Stimulated activated CD4-positive, alpha-beta T cell treated with anti-CD3 and anti-CD28 coated beads, Interleukin-4, amount 100 ng/mL, for 4 hours (primary cell): ENCODE measurements at regions not wholly inside any gene's neighbourhood (a gene's known extent, or its start where the extent isn't known, plus 50 kb on each side); places are given as distances from the start of the nearest gene placed in this dataset.

Experiments used
- DNase-seq, 2 experiments: peaks; one replicate each; pipeline ENCODE4 v3.0.0-alpha.2; 2020

DNA sequence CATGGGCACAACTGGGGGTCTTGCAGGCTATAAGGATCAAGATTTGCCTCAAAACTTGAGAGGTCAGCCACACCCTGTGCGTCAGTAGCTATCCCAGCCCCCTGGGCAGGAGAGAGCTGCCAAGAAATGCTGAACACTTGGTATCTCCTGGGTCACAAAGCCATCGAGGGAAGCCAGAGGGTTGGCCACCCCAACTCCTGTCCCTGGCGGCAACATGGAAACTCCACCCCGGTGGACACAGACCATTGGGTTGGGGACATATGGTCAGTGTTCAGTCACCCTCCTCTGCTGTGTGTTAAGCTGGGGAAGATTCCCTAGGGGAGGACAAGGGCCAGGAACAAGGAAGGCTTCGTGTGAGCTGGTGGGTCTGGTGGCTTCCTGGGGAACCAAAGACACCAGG lies 140.6 kb downstream of the C5orf15 start:
- no peak for DNase-seq

GRCh38 chr5:133827011-133827410 lies 141.4 kb downstream of the C5orf15 start:
- DNase-seq: no peak

GRCh38 chr5:133825631-133826289 lies 142.7 kb downstream of the C5orf15 start:
- DNase-seq: no peak

DNA sequence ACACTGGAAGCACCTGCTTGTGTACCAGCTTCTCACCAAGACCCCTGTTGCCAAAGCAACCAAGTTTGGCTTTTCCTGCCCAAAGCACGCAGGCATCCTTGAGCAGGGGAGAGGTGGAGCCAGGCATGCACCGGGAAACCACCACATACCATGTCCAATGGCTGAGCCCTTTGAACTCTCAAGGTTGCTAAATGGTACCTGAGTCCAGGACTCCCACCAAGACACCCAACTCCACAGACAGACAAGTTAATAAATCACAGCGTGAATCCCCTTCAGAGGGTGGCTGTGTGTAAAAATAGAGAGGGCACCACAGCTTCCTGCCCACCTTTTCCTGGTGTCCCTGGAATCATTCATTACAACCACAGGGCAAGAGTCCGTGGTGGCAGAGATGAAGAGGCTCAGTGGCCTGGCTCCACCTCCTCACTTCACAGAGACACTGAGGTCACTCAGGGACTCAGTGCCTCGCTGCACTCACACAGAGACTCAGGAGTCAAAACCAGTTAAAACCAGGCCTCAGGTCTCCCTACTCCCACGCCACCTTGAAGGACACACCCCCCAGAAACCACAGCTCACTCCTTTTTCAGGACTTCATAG lies 143.7 kb downstream of the C5orf15 start:
- DNase-seq: no peak

DNA sequence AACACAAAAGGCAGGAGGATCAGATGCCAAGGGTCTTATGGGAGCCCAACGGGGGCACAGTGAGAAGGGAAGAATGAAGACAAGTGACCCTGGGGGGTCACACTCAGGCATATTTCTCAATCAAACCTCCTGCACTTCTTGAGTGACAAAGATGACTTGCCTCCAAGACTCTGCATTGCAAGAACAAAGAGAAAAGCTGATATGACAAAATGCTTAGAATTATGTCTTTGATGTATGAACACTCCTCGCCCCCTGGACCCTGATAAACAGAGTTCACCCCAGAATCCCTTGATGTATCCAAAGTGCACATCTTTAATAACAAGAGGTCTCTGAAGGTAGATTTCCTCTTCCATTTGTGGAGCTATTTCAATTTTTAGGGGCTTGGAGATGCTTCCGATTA lies 146.5 kb downstream of the C5orf15 start:
- no peak for DNase-seq

- DNase-seq: no peak
Measured at GRCh38 chr5:133821311-133821741, 147.1 kb downstream of the C5orf15 start.

GRCh38 chr5:133820507-133820906 lies 147.9 kb downstream of the C5orf15 start:
- DNase-seq: no peak

GRCh38 chr5:133819977-133820471 lies 148.4 kb downstream of the C5orf15 start:
- no peak for DNase-seq

DNA sequence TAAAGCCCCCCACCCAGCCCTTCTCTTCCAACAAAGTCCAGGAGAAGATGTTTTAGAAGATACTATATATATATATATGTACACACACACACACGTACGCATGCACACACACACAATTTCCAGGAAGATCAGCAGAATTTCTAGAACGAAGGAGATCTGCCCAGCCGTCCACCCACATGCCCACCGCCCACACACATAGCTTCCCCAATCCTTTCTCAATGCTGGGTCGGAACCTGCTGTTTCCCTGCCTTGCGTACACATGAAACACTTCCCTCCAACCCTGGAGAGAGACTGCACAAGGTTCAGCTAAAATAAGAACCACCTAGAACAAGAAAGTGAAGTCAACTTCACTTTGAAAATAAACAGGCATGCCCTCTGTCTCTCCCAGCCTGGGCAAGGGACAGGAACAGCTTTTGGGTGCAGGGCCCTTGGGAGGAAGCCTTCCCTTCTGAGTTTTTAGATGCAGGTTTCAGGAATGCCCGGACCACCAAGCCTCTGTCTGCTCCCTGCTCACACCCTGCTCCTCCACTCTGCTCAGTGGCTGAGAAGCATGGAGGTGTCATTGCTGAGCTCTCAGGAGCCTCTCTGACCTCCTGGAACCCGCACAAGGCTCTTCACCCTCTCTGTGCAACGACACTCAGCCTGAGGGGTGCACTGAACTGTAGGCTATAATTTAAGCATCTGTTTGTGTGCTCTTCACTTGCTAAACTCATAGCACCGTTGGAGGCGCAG lies 149.4 kb downstream of the C5orf15 start:
- DNase-seq: no peak

GRCh38 chr5:133818031-133818431 lies 150.4 kb downstream of the C5orf15 start:
- DNase-seq: no peak

- DNase-seq: no peak
Measured at GRCh38 chr5:133817456-133817855, 151.0 kb downstream of the C5orf15 start.

- DNase-seq: no peak
Measured at GRCh38 chr5:133816791-133817190, 151.6 kb downstream of the C5orf15 start.

- no peak for DNase-seq
Measured at GRCh38 chr5:133814152-133814551, 154.3 kb downstream of the C5orf15 start.

DNA sequence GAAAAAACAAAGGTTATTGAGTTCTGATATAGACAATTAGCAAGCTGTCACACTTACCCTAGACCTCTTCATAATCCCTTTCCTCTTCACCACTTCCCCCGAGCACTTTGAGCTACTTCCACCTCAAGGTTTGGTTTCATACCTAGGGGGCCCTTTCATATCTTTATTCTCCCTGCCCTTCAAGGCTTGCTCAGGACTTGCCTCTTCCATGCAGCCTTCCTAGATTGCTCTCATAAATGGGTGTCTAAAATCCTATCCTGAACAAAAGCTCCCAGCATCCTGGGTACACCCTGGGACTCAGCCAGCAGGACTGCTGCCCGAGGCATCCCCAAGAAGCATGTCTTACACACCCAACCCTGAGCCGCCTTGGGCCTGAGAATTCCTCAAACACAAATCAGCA lies 157.3 kb downstream of the C5orf15 start:
- no peak for DNase-seq

DNA sequence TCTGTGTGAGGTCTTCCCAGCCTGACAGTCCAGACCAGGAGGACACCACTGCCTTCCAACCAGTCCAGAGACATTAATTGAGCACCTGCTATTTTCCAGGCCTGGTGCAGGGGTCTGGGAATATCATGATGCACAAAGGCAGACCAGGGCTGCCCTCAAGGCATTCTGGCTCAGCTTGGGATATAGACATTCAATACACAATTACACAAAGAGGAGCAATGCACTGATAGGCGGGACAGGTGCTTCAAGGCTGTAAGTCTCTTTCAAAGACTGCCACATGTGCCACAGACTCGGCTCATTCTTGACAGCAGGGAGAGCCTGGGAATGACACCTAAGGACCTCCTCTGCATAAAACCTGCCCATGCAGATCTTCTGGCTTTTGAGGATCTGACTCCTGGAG lies 158.6 kb downstream of the C5orf15 start:
- DNase-seq: no peak

- DNase-seq: no peak
Measured at GRCh38 chr5:133807348-133807747, 161.1 kb downstream of the C5orf15 start.

- DNase-seq: no peak
Measured at GRCh38 chr5:133806847-133807246, 161.6 kb downstream of the C5orf15 start.

DNA sequence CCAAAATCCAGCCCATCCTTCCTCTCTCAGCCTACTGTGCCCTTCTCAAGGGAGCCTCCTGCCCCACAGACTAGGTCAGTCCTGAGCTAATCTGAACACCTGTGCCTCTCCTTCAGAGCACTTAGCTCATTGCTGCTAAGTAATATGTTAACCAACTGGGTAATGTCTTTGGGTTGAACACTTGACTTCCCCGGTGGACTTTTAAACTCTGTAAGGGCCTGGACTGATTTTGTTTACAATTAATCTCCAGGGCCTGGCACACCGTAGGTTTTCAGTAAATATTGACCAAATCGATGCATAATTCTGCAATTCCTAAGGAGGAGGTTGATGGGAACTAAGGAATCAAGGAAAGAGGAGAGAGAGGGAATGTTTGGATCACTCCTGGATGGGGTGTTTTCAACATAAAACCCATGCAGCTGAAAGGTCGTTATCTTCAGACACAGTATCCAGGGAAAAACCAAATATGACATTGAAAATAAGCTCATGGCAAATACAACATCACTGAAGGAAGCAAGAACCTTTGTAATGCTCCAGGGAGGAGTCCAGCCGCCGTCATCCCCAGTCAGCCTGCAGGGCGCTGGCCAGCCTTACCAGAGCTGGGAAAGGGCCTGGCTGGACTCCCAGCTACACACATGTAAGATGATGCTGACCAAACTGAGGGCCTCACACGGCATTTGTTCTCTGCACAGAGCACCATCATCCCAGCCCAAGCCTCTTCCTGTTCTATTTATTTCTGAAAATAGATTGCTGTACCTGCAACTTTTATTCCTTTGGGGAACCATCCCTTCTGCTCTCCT lies 166.3 kb downstream of the C5orf15 start:
- no peak for DNase-seq

DNA sequence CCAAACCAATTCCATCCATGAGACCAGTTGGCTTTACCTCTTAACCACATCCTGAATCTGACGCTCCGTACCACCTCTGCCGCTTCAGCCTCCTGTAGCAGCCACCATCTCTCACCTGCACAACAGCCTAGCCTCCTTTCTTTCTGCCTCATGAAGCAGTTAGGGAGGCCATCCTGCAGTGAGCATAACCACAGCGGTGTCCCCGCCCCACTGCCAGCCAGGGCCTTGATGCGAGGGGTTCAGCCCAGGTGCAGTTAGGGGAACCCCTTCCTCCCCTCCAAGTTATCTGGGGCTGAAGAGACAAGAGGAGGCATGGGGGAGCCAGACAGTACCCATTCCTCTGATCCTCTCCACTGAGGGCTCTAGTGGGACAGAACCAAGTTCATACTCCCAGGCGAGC lies 167.0 kb downstream of the C5orf15 start:
- DNase-seq: no peak

GRCh38 chr5:133799571-133800237 lies 168.7 kb downstream of the C5orf15 start:
- no peak for DNase-seq

GRCh38 chr5:133797167-133797566 lies 171.3 kb downstream of the C5orf15 start:
- DNase-seq: no peak

GRCh38 chr5:133796186-133796585 lies 172.2 kb downstream of the C5orf15 start:
- DNase-seq: no peak
